HepG2 (cell line): ENCODE measurements at regions not wholly inside any gene's neighbourhood (a gene's known extent, or its start where the extent isn't known, plus 50 kb on each side); places are given as distances from the start of the nearest gene placed in this dataset.

Source experiments
- ATAC-seq: fragments of 200-7000 bp; cut with Tn5 transposase; 3 replicates; pipeline ENCODE4 v1.9.1; 2020; ENCODE audit warnings: mild to moderate bottlenecking, moderate library complexity
- BruUV-seq: library from RNA; stranded (reverse); fragments of 400-500 nt; replicated peaks from 2 replicates; lab custom pipeline; 2021; lab: Mats Ljungman, UMichigan
- CTCF ChIA-PET: fragments of 300-600 bp; formaldehyde crosslinking; extraction: SDS; loops from one replicate; lab custom pipeline; 2021; ENCODE audit warnings: low total read pairs, inconsistent platforms, low intra/inter-chr PET ratio; lab: Yijun Ruan, JAX
- POLR2A ChIA-PET: fragments of 350-600 bp; sonication (Branson Sonifier 250); formaldehyde crosslinking; loops from one replicate; lab custom pipeline; 2020; ENCODE audit warnings: antibody characterized with exemption, inconsistent platforms; lab: Yijun Ruan, JAX
- DNase-seq: peaks from one replicate; pipeline ENCODE4 v3.0.0-alpha.2; 2015; ENCODE audit warnings: low spot score
- FAIRE-seq: peaks from 3 replicates; lab custom pipeline; 2011; peaks lifted over from hg19 to GRCh38; lab: Jason Lieb, UNC
- H2AFZ ChIP-seq: one replicate; pipeline ENCODE4 v1.6.1; 2011; ENCODE audit warnings: low read length, inconsistent platforms
- H3K27ac ChIP-seq: fragments of 300-600 bp; 3 replicates; pipeline ENCODE4 v1.8.0; 2011; ENCODE audit warnings: mixed run types, mild to moderate bottlenecking, mixed read lengths, low read length, inconsistent platforms; ENCODE audit not compliant: insufficient read depth; ENCODE audit errors: extremely low read length
- H3K27me3 ChIP-seq, 2 experiments: fragments of 200-600 bp in 1 of 2; 2 replicates in 1 of 2; 3 replicates in 1 of 2; pipeline versions ENCODE4 v1.6.0 to v1.8.0; 2011; ENCODE audit warnings: low read length in 2 of 2, mild to moderate bottlenecking in 2 of 2, moderate library complexity in 2 of 2, inconsistent platforms in 1 of 2; ENCODE audit not compliant: insufficient read depth in 2 of 2, control insufficient read depth in 1 of 2
- H3K36me3 ChIP-seq, 2 experiments: fragments of 200-600 bp in 1 of 2; replicated peaks in 1 of 2; 2 replicates in 1 of 2; 3 replicates in 1 of 2; pipeline versions ENCODE4 v1.5.1 to v1.8.0; 2011; ENCODE audit warnings: low read length in 2 of 2, inconsistent platforms in 1 of 2; ENCODE audit not compliant: insufficient read depth in 2 of 2, control insufficient read depth in 1 of 2
- H3K4me1 ChIP-seq: 2 replicates; pipeline ENCODE4 v1.5.1; 2012; ENCODE audit warnings: low read length, inconsistent platforms; ENCODE audit not compliant: insufficient read depth
- H3K4me2 ChIP-seq: 2 replicates; pipeline ENCODE4 v1.6.0; 2011; ENCODE audit warnings: low read depth, low read length, inconsistent platforms
- H3K4me3 ChIP-seq, 3 experiments: fragments of 200-600 bp in 1 of 3; sonication (generic), shearing (Covaris generic) in 1 of 3; replicated peaks in 1 of 3; 2 replicates each; pipeline ENCODE4 v1.5.1; 2011 to 2016; ENCODE audit warnings: low read length in 3 of 3, inconsistent platforms in 2 of 3, low read depth in 2 of 3, mild to moderate bottlenecking in 2 of 3, control low read depth in 1 of 3, mixed read lengths in 1 of 3; ENCODE audit not compliant: insufficient read depth in 1 of 3
- H3K79me2 ChIP-seq: one replicate; pipeline ENCODE4 v1.6.1; 2011; ENCODE audit warnings: low read length, inconsistent platforms; ENCODE audit not compliant: insufficient read depth
- H3K9ac ChIP-seq: 2 replicates; pipeline ENCODE4 v1.6.0; 2011; ENCODE audit warnings: mild to moderate bottlenecking, low read depth, low read length, inconsistent platforms; ENCODE audit not compliant: insufficient read depth
- H3K9me3 ChIP-seq: 2 replicates; pipeline ENCODE4 v1.5.1; 2012; ENCODE audit warnings: mild to moderate bottlenecking, low read length
- H4K20me1 ChIP-seq: 2 replicates; pipeline ENCODE4 v1.6.0; 2011; ENCODE audit warnings: inconsistent platforms, mild to moderate bottlenecking, low read length, moderate library complexity; ENCODE audit not compliant: insufficient read depth
- ELF4 ChIP-seq: sonication (generic); formaldehyde crosslinking; IDR thresholded peaks from 2 replicates; pipeline ENCODE4 v1.5.0; 2020; ENCODE audit warnings: missing genetic modification reagents, mild to moderate bottlenecking, moderate library complexity, borderline replicate concordance
- ESRRA ChIP-seq: sonication (generic); formaldehyde crosslinking; IDR thresholded peaks from 2 replicates; pipeline ENCODE4 v1.5.1; 2020; ENCODE audit warnings: mild to moderate bottlenecking, low read depth, missing genetic modification reagents
- HMGA1 ChIP-seq: sonication (generic); formaldehyde crosslinking; conservative IDR thresholded peaks from 2 replicates; pipeline ENCODE4 v1.4.0; 2020; ENCODE audit warnings: missing genetic modification reagents
- MIER3 ChIP-seq: IDR thresholded peaks from 2 replicates; pipeline ENCODE4 v1.6.1; 2016; ENCODE audit warnings: missing compliant biosample characterization, borderline replicate concordance
- NR2F1 ChIP-seq, 2 experiments: fragments of 450-650 bp in 1 of 2; formaldehyde crosslinking in 1 of 2; IDR thresholded peaks; 2 replicates each; pipeline versions ENCODE4 v1.5.0 to v1.6.1; 2016 to 2020; ENCODE audit warnings: mild to moderate bottlenecking in 1 of 2, missing compliant biosample characterization in 1 of 2, missing genetic modification reagents in 1 of 2, moderate library complexity in 1 of 2
- ZNF367 ChIP-seq: sonication (generic); formaldehyde crosslinking; IDR thresholded peaks from 2 replicates; pipeline ENCODE4 v1.4.0; 2020; ENCODE audit warnings: missing genetic modification reagents, borderline replicate concordance
- ZNF629 ChIP-seq: sonication (generic); formaldehyde crosslinking; conservative IDR thresholded peaks from 2 replicates; pipeline ENCODE4 v1.5.0; 2020; ENCODE audit warnings: missing genetic modification reagents
- WGBS: methylation state at CpG from one replicate; pipeline ENCODE4 v1.1.6; 2017; ENCODE audit warnings: low lambda C conversion rate; 5-methylcytosine and 5-hydroxymethylcytosine counted together
- in situ Hi-C: cut with HindIII; loops from 2 replicates; pipeline ENCODE4 v1.10.0; 2017; ENCODE audit warnings: low pct_unique_long_range_greater_than_20kb; ENCODE audit not compliant: extremely low pct_ligation_motif_present
- intact Hi-C: fragments of 100-400 bp; cut with micrococcal nuclease; formaldehyde crosslinking; loops from one replicate; pipeline ENCODE4 v1.10.0; 2022; ENCODE audit not compliant: unreplicated experiment
- TF ChIP-seq, protein P1 (sequence below): IDR thresholded peaks from 2 replicates; pipeline ENCODE4 v1.6.1; 2016; ENCODE audit warnings: low read depth, borderline replicate concordance
- TF ChIP-seq, protein P2 (sequence below): sonication (generic); formaldehyde crosslinking; IDR thresholded peaks from 2 replicates; pipeline ENCODE4 v1.5.0; 2020; ENCODE audit warnings: mild to moderate bottlenecking, missing genetic modification reagents

DNA sequence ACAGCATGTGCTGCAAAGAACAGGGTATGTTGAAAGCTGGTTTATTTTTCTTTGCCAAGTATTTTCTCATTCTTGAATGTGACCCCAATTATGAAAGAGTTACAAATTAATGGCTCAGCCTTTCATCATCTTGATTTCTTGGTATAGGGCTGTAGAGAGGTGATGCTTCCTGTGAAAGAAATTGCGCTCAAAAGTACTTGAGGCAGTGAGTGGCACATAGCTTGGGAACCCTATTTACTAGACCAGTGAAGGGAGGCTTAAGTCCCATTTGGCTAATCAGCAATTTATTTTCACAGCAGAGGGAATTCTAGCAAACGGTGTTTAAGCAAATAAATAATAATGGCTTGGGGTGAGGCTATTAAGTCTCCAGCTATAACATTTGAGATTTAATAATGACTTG lies 153.9 kb upstream of the MIS18BP1 start (continued):
- TF ChIP-seq HMGA1 (CRISPR knock-in tag) = no peak
- TF ChIP-seq ESRRA (CRISPR knock-in tag) = no peak
- TF ChIP-seq ZNF629 (CRISPR knock-in tag) = no peak
- TF ChIP-seq NR2F1 (CRISPR knock-in tag; IDR thresholded peaks at IDR 0.05) = no peak
- no peak for TF ChIP-seq ZNF367 (CRISPR knock-in tag)
- TF ChIP-seq, protein P1, sequence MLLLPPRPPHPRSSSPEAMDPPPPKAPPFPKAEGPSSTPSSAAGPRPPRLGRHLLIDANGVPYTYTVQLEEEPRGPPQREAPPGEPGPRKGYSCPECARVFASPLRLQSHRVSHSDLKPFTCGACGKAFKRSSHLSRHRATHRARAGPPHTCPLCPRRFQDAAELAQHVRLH (CRISPR knock-in tag) = no peak
- TF ChIP-seq, all 625 proteins: peak for 0

DNA sequence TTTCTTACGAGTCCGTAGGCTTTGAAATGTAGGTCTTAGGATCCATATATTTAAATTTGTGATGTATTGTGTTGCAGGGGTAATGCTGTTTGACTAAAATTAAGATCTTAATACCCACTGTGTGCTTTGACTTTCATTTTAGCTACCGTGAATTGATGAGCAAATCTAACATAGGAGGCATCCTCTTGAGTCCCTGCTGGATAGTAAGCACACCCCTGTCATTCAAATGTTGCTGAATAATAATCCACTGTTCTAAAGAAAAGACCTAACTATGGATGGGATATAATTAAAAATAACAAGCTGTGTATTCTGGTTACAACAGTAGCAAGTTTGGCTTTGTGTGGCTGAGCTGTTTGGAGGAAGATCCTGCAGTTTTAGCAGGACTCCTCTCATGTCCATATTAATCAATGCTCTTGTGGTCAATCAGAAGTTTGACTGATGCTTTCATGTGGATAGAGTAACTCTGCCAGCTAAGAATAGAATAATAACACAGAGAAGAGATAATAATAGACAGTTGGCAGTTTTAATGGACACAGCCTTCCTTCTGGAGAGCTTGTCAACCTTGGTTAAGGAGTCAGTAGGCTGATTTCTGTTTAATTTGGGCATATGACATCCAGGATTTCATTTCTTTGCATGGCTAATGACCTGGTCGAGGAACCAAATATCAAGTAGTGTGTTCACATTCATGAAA lies 148.1 kb upstream of the MIS18BP1 start:
- Histone ChIP-seq H4K20me1 (no peaks in the 10 kb centered on the region), H3K27ac (no peak overlapping the region), H2AFZ (no peak overlapping the region), H3K4me1 (no peaks in the 10 kb centered on the region), H3K4me3 (no peak overlapping the region), H3K4me2 (no peak overlapping the region), H3K27me3 (no peaks in the 10 kb centered on the region)
- WGBS = 3% methylated on average over 4 of the region's 4 CpGs
- no peak for DNase-seq
- POLR2A ChIA-PET = no interaction called here
- intact Hi-C loops = no loop called here
- TF ChIP-seq, protein P2, sequence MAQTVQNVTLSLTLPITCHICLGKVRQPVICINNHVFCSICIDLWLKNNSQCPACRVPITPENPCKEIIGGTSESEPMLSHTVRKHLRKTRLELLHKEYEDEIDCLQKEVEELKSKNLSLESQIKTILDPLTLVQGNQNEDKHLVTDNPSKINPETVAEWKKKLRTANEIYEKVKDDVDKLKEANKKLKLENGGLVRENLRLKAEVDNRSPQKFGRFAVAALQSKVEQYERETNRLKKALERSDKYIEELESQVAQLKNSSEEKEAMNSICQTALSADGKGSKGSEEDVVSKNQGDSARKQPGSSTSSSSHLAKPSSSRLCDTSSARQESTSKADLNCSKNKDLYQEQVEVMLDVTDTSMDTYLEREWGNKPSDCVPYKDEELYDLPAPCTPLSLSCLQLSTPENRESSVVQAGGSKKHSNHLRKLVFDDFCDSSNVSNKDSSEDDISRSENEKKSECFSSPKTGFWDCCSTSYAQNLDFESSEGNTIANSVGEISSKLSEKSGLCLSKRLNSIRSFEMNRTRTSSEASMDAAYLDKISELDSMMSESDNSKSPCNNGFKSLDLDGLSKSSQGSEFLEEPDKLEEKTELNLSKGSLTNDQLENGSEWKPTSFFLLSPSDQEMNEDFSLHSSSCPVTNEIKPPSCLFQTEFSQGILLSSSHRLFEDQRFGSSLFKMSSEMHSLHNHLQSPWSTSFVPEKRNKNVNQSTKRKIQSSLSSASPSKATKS (CRISPR knock-in tag) = no peak
- TF ChIP-seq MIER3 (CRISPR knock-in tag) (no peak), ELF4 (CRISPR knock-in tag) (no peak)
- TF ChIP-seq, all 625 proteins: peak for 0
- in situ Hi-C loops = no loop called here
- CTCF ChIA-PET = no interaction called here
- Histone ChIP-seq H3K36me3 (no peaks in the 10 kb centered on the region), H3K9me3 (no peaks in the 10 kb centered on the region), H3K79me2 (no peaks in the 10 kb centered on the region), H3K9ac (no peak overlapping the region)
- BruUV-seq = no TSS peak
- ATAC-seq (no peak), FAIRE-seq (no peak)
